NCI-H526 treated with DMSO at 0.1 percent for 48 hours (cell line): ENCODE measurements at regions not wholly inside any gene's neighbourhood (a gene's known extent, or its start where the extent isn't known, plus 50 kb on each side); places are given as distances from the start of the nearest gene placed in this dataset.

ENCODE experiments used
- DNase-seq: peaks from one replicate; lab custom pipeline; 2025; lab: John Stamatoyannopoulos, UW

GRCh38 chr20:4600308-4601014 is 85.8 kb upstream of the PRNP start:
- no peak for DNase-seq

GRCh38 chr20:4597215-4597614 is 89.0 kb upstream of the PRNP start:
- no peak for DNase-seq

- DNase-seq: no peak
Observed at GRCh38 chr20:4593149-4593525, 93.1 kb upstream of the PRNP start.

GRCh38 chr20:4592316-4593148 is 93.7 kb upstream of the PRNP start:
- DNase-seq: no peak

GRCh38 chr20:4591975-4592315 is 94.3 kb upstream of the PRNP start:
- DNase-seq: no peak

- no peak for DNase-seq
Observed at GRCh38 chr20:4585758-4586157, 100.5 kb upstream of the PRNP start.

GRCh38 chr20:4585104-4585753 is 101.0 kb upstream of the PRNP start:
- no peak for DNase-seq

- DNase-seq: no peak
Observed at GRCh38 chr20:4584510-4584909, 101.7 kb upstream of the PRNP start.

- no peak for DNase-seq
Observed at GRCh38 chr20:4581838-4582237, 104.4 kb upstream of the PRNP start.

- DNase-seq: no peak
Observed at GRCh38 chr20:4578375-4578774, 107.9 kb upstream of the PRNP start.

GRCh38 chr20:4574356-4574690 is 111.9 kb upstream of the PRNP start:
- DNase-seq: no peak

GRCh38 chr20:4573564-4574355 is 112.5 kb upstream of the PRNP start:
- no peak for DNase-seq

GRCh38 chr20:4571759-4572531 is 114.3 kb upstream of the PRNP start:
- no peak for DNase-seq

- DNase-seq: no peak
Observed at GRCh38 chr20:4569865-4570264, 116.4 kb upstream of the PRNP start.

- DNase-seq: no peak
Observed at GRCh38 chr20:4569092-4569491, 117.2 kb upstream of the PRNP start.

- DNase-seq: no peak
Observed at GRCh38 chr20:4568361-4568959, 117.8 kb upstream of the PRNP start.

GRCh38 chr20:4567170-4567569 is 119.1 kb upstream of the PRNP start:
- DNase-seq: no peak

GRCh38 chr20:4563534-4563933 is 122.7 kb upstream of the PRNP start:
- no peak for DNase-seq

GRCh38 chr20:4563031-4563430 is 123.2 kb upstream of the PRNP start:
- DNase-seq: no peak

GRCh38 chr20:4560667-4561066 is 125.6 kb upstream of the PRNP start:
- DNase-seq: no peak

- DNase-seq: no peak
Observed at GRCh38 chr20:4559906-4560305, 126.3 kb upstream of the PRNP start.
